HepG2 (cell line): ENCODE measurements at regions not wholly inside any gene's neighbourhood (a gene's known extent, or its start where the extent isn't known, plus 50 kb on each side); places are given as distances from the start of the nearest gene placed in this dataset.

Experiments used
- ATAC-seq: fragments of 200-7000 bp; cut with Tn5 transposase; 3 replicates; pipeline ENCODE4 v1.9.1; 2020; ENCODE audit warnings: mild to moderate bottlenecking, moderate library complexity
- BruUV-seq: library from RNA; stranded (reverse); fragments of 400-500 nt; replicated peaks from 2 replicates; lab custom pipeline; 2021; lab: Mats Ljungman, UMichigan
- CTCF ChIA-PET: fragments of 300-600 bp; formaldehyde crosslinking; extraction: SDS; loops from one replicate; lab custom pipeline; 2021; ENCODE audit warnings: low total read pairs, inconsistent platforms, low intra/inter-chr PET ratio; lab: Yijun Ruan, JAX
- POLR2A ChIA-PET: fragments of 350-600 bp; sonication (Branson Sonifier 250); formaldehyde crosslinking; loops from one replicate; lab custom pipeline; 2020; ENCODE audit warnings: antibody characterized with exemption, inconsistent platforms; lab: Yijun Ruan, JAX
- DNase-seq: peaks from one replicate; pipeline ENCODE4 v3.0.0-alpha.2; 2015; ENCODE audit warnings: low spot score
- FAIRE-seq: peaks from 3 replicates; lab custom pipeline; 2011; peaks lifted over from hg19 to GRCh38; lab: Jason Lieb, UNC
- H2AFZ ChIP-seq: one replicate; pipeline ENCODE4 v1.6.1; 2011; ENCODE audit warnings: low read length, inconsistent platforms
- H3K27ac ChIP-seq: fragments of 300-600 bp; 3 replicates; pipeline ENCODE4 v1.8.0; 2011; ENCODE audit warnings: mixed run types, mild to moderate bottlenecking, mixed read lengths, low read length, inconsistent platforms; ENCODE audit not compliant: insufficient read depth; ENCODE audit errors: extremely low read length
- H3K27me3 ChIP-seq, 2 experiments: fragments of 200-600 bp in 1 of 2; 2 replicates in 1 of 2; 3 replicates in 1 of 2; pipeline versions ENCODE4 v1.6.0 to v1.8.0; 2011; ENCODE audit warnings: low read length in 2 of 2, mild to moderate bottlenecking in 2 of 2, moderate library complexity in 2 of 2, inconsistent platforms in 1 of 2; ENCODE audit not compliant: insufficient read depth in 2 of 2, control insufficient read depth in 1 of 2
- H3K36me3 ChIP-seq, 2 experiments: fragments of 200-600 bp in 1 of 2; replicated peaks in 1 of 2; 2 replicates in 1 of 2; 3 replicates in 1 of 2; pipeline versions ENCODE4 v1.5.1 to v1.8.0; 2011; ENCODE audit warnings: low read length in 2 of 2, inconsistent platforms in 1 of 2; ENCODE audit not compliant: insufficient read depth in 2 of 2, control insufficient read depth in 1 of 2
- H3K4me1 ChIP-seq: 2 replicates; pipeline ENCODE4 v1.5.1; 2012; ENCODE audit warnings: low read length, inconsistent platforms; ENCODE audit not compliant: insufficient read depth
- H3K4me2 ChIP-seq: 2 replicates; pipeline ENCODE4 v1.6.0; 2011; ENCODE audit warnings: low read depth, low read length, inconsistent platforms
- H3K4me3 ChIP-seq, 3 experiments: fragments of 200-600 bp in 1 of 3; sonication (generic), shearing (Covaris generic) in 1 of 3; replicated peaks in 1 of 3; 2 replicates each; pipeline ENCODE4 v1.5.1; 2011 to 2016; ENCODE audit warnings: low read length in 3 of 3, inconsistent platforms in 2 of 3, low read depth in 2 of 3, mild to moderate bottlenecking in 2 of 3, control low read depth in 1 of 3, mixed read lengths in 1 of 3; ENCODE audit not compliant: insufficient read depth in 1 of 3
- H3K79me2 ChIP-seq: one replicate; pipeline ENCODE4 v1.6.1; 2011; ENCODE audit warnings: low read length, inconsistent platforms; ENCODE audit not compliant: insufficient read depth
- H3K9ac ChIP-seq: 2 replicates; pipeline ENCODE4 v1.6.0; 2011; ENCODE audit warnings: mild to moderate bottlenecking, low read depth, low read length, inconsistent platforms; ENCODE audit not compliant: insufficient read depth
- H3K9me3 ChIP-seq: 2 replicates; pipeline ENCODE4 v1.5.1; 2012; ENCODE audit warnings: mild to moderate bottlenecking, low read length
- H4K20me1 ChIP-seq: 2 replicates; pipeline ENCODE4 v1.6.0; 2011; ENCODE audit warnings: inconsistent platforms, mild to moderate bottlenecking, low read length, moderate library complexity; ENCODE audit not compliant: insufficient read depth
- CERS6 ChIP-seq: sonication (generic); formaldehyde crosslinking; IDR thresholded peaks from 2 replicates; pipeline ENCODE4 v1.5.0; 2020; ENCODE audit warnings: missing genetic modification reagents
- GTF3A ChIP-seq: sonication (generic); formaldehyde crosslinking; conservative IDR thresholded peaks from 2 replicates; pipeline ENCODE4 v1.4.0; 2020; ENCODE audit warnings: mild to moderate bottlenecking, missing genetic modification reagents
- NFE2 ChIP-seq: sonication (generic); formaldehyde crosslinking; IDR thresholded peaks from 2 replicates; pipeline ENCODE4 v1.4.0; 2020; ENCODE audit warnings: missing genetic modification reagents
- SUZ12 ChIP-seq: fragments of 150-350 bp; IDR thresholded peaks from 2 replicates; pipeline ENCODE4 v1.6.1; 2014; ENCODE audit warnings: low read depth, low read length
- ZBTB4 ChIP-seq: sonication (generic); formaldehyde crosslinking; IDR thresholded peaks from 2 replicates; pipeline ENCODE4 v1.4.0; 2020; ENCODE audit warnings: missing genetic modification reagents, mild to moderate bottlenecking, borderline replicate concordance
- ZKSCAN8 ChIP-seq: IDR thresholded peaks from 2 replicates; pipeline ENCODE4 v1.6.1; 2016; ENCODE audit warnings: borderline replicate concordance, missing genetic modification reagents, missing compliant biosample characterization
- ZNF180 ChIP-seq: sonication (generic); formaldehyde crosslinking; IDR thresholded peaks from 2 replicates; pipeline ENCODE4 v1.4.0; 2020; ENCODE audit warnings: low read depth, missing genetic modification reagents, borderline replicate concordance
- ZNF292 ChIP-seq: sonication (generic); formaldehyde crosslinking; IDR thresholded peaks from 2 replicates; pipeline ENCODE4 v1.8.1; 2022; ENCODE audit warnings: mild to moderate bottlenecking, low read depth, missing genetic modification reagents, borderline replicate concordance
- ZNF382 ChIP-seq: sonication (generic); formaldehyde crosslinking; IDR thresholded peaks from 2 replicates; pipeline ENCODE4 v1.5.0; 2020; ENCODE audit warnings: missing genetic modification reagents, mild to moderate bottlenecking, borderline replicate concordance
- ZNF460 ChIP-seq: sonication (generic); formaldehyde crosslinking; IDR thresholded peaks from 2 replicates; pipeline ENCODE4 v1.5.1; 2020; ENCODE audit warnings: missing genetic modification reagents, mild to moderate bottlenecking, borderline replicate concordance
- ZNF543 ChIP-seq: sonication (generic); formaldehyde crosslinking; IDR thresholded peaks from 2 replicates; pipeline ENCODE4 v1.4.0; 2020; ENCODE audit warnings: mild to moderate bottlenecking, missing genetic modification reagents
- ZNF552 ChIP-seq: sonication (generic); formaldehyde crosslinking; IDR thresholded peaks from 2 replicates; pipeline ENCODE4 v1.9.0; 2022; ENCODE audit warnings: missing genetic modification reagents, mild to moderate bottlenecking, borderline replicate concordance
- ZNF644 ChIP-seq: IDR thresholded peaks from 2 replicates; pipeline ENCODE4 v1.6.1; 2016; ENCODE audit warnings: low read depth
- ZNF768 ChIP-seq: sonication (generic); formaldehyde crosslinking; IDR thresholded peaks from 2 replicates; pipeline ENCODE4 v1.4.0; 2020; ENCODE audit warnings: missing genetic modification reagents
- ZSCAN21 ChIP-seq: sonication (generic); formaldehyde crosslinking; IDR thresholded peaks from 2 replicates; pipeline ENCODE4 v1.8.0; 2022; ENCODE audit warnings: mild to moderate bottlenecking, missing genetic modification reagents, moderate library complexity, borderline replicate concordance
- ZSCAN29 ChIP-seq: sonication (generic); formaldehyde crosslinking; conservative IDR thresholded peaks from 2 replicates; pipeline ENCODE4 v1.4.0; 2020; ENCODE audit warnings: mild to moderate bottlenecking, missing genetic modification reagents
- in situ Hi-C: cut with HindIII; loops from 2 replicates; pipeline ENCODE4 v1.10.0; 2017; ENCODE audit warnings: low pct_unique_long_range_greater_than_20kb; ENCODE audit not compliant: extremely low pct_ligation_motif_present
- intact Hi-C: fragments of 100-400 bp; cut with micrococcal nuclease; formaldehyde crosslinking; loops from one replicate; pipeline ENCODE4 v1.10.0; 2022; ENCODE audit not compliant: unreplicated experiment

DNA sequence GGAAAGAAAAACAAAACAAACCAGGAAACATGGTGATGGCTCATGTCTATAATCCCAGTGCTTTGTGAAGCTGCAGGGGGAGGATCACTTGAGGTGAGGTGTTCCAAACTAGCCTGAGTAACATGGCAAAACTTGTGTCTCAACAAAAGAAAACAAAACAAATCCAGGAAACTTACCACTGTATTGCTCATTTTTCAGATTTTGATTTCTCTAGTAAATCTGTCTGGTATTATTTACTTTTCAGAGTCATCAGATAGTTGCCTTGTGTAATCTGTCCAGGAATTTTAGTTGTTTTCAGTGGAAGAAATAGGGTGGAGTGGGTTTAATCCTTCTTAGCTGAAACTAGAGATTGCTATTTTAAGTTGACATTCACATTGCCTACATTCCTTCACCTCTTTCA lies 91.8 kb upstream of the ALCAM start:
- no peak overlapping the region for H3K9ac ChIP-seq
- no peaks in the 10 kb centered on the region for H3K79me2 ChIP-seq
- no TSS peak for BruUV-seq
- no peak overlapping the region for H2AFZ ChIP-seq
- ATAC-seq (no peak), DNase-seq (no peak), FAIRE-seq (no peak)
- no peaks in the 10 kb centered on the region for H3K36me3 ChIP-seq
- no peak overlapping the region for H3K4me3 ChIP-seq
- no peaks in the 10 kb centered on the region for H4K20me1 ChIP-seq
- TF ChIP-seq ZNF460 (CRISPR knock-in tag), result no peak
- no peak for TF ChIP-seq ZNF382 (CRISPR knock-in tag)
- no peak for TF ChIP-seq ZNF644
- no peak for TF ChIP-seq ZNF292 (CRISPR knock-in tag)
- TF ChIP-seq ZNF768, result no peak
- TF ChIP-seq ZSCAN21 (CRISPR knock-in tag), result no peak
- TF ChIP-seq NFE2 (CRISPR knock-in tag), result no peak
- TF ChIP-seq SUZ12, result no peak
- no peak for TF ChIP-seq ZNF552 (CRISPR knock-in tag)
- no peak for TF ChIP-seq CERS6 (CRISPR knock-in tag)
- no peak for TF ChIP-seq GTF3A (CRISPR knock-in tag)
- TF ChIP-seq ZSCAN29, result no peak
- TF ChIP-seq ZNF180 (CRISPR knock-in tag), result no peak
- TF ChIP-seq ZBTB4 (CRISPR knock-in tag), result no peak
- no peak for TF ChIP-seq ZNF543 (CRISPR knock-in tag)
- TF ChIP-seq ZKSCAN8, result no peak
- POLR2A ChIA-PET, result no interaction called here
- H3K27ac ChIP-seq, result no peak overlapping the region
- no peak overlapping the region for H3K4me2 ChIP-seq
- H3K4me1 ChIP-seq, result no peaks in the 10 kb centered on the region
- no peaks in the 10 kb centered on the region for H3K9me3 ChIP-seq
- 0 out of 5 replicates have a peak, but pooled peaks cover 0 to 1% of the 10 kb centered on the region in 2 experiments for H3K27me3 ChIP-seq
- in situ Hi-C loops (no loop called here), intact Hi-C loops (no loop called here)
- CTCF ChIA-PET, result no interaction called here
